Endothelial cell of umbilical vein (primary cell): ENCODE measurements at regions not wholly inside any gene's neighbourhood (a gene's known extent, or its start where the extent isn't known, plus 50 kb on each side); places are given as distances from the start of the nearest gene placed in this dataset.

Experiments
- CTCF ChIP-seq, 2 donors: IDR thresholded peaks; 1 replicate in 1 of 2; 2 replicates in 1 of 2; pipeline ENCODE4 v1.5.1; 2011; ENCODE audit warnings: low read length in 2 of 2, mild to moderate bottlenecking in 2 of 2, moderate library complexity in 2 of 2, control low read depth in 1 of 2, inconsistent platforms in 1 of 2, low read depth in 1 of 2; ENCODE audit not compliant: insufficient read depth in 1 of 2; ENCODE audit errors: extremely low read depth in 1 of 2
- POLR2A ChIP-seq: IDR thresholded peaks from 2 replicates; pipeline ENCODE4 v1.6.1; 2012; ENCODE audit warnings: low read depth, mild to moderate bottlenecking, control low read depth, low read length

- TF ChIP-seq CTCF (IDR thresholded peaks at IDR 0.05; ENCODE audit: extremely low read depth in 1 of 2, insufficient read depth in 1 of 2, low read depth in 1 of 2, low read length in 2 of 2) (no peak), POLR2A (no peak)
Measured at GRCh38 chr14:27389402-27389801, 791.6 kb upstream of the NOVA1 start.
